NCI-H446 (cell line): ENCODE measurements at regions not wholly inside any gene's neighbourhood (a gene's known extent, or its start where the extent isn't known, plus 50 kb on each side); places are given as distances from the start of the nearest gene placed in this dataset.

ENCODE experiments used
- DNase-seq, 2 experiments: peaks; one replicate each; lab custom pipeline; 2025; lab: John Stamatoyannopoulos, UW

- no peak for DNase-seq
Measured at GRCh38 chr6:147758303-147758702, 249.8 kb downstream of the SAMD5 start.

GRCh38 chr6:147759093-147759492 lies 250.6 kb downstream of the SAMD5 start:
- peak; percentile 43 to 67 for DNase-seq

- DNase-seq, result no peak
Measured at GRCh38 chr6:147759536-147759935, 251.0 kb downstream of the SAMD5 start.

GRCh38 chr6:147765541-147765940 lies 257.1 kb downstream of the SAMD5 start:
- DNase-seq, result no peak

- DNase-seq, result no peak
Measured at GRCh38 chr6:147768969-147769368, 260.5 kb downstream of the SAMD5 start.

GRCh38 chr6:147769496-147770087 lies 261.1 kb downstream of the SAMD5 start:
- no peak for DNase-seq

- DNase-seq, result no peak
Measured at GRCh38 chr6:147770221-147770620, 261.7 kb downstream of the SAMD5 start.

GRCh38 chr6:147772724-147773123 lies 264.2 kb downstream of the SAMD5 start:
- no peak for DNase-seq

- no peak for DNase-seq
Measured at GRCh38 chr6:147774856-147775255, 266.4 kb downstream of the SAMD5 start.

- DNase-seq, result no peak
Measured at GRCh38 chr6:147776631-147777213, 268.2 kb downstream of the SAMD5 start.

- DNase-seq, result no peak
Measured at GRCh38 chr6:147779624-147780023, 271.1 kb downstream of the SAMD5 start.

- no peak for DNase-seq
Measured at GRCh38 chr6:147782302-147782701, 273.8 kb downstream of the SAMD5 start.

- no peak for DNase-seq
Measured at GRCh38 chr6:147784371-147784770, 275.9 kb downstream of the SAMD5 start.

- no peak for DNase-seq
Measured at GRCh38 chr6:147787417-147787816, 278.9 kb downstream of the SAMD5 start.

GRCh38 chr6:147789430-147789947 lies 281.0 kb downstream of the SAMD5 start:
- no peak for DNase-seq

GRCh38 chr6:147793871-147794643 lies 285.6 kb downstream of the SAMD5 start:
- DNase-seq, result no peak

GRCh38 chr6:147802459-147802858 lies 294.0 kb downstream of the SAMD5 start:
- no peak for DNase-seq

GRCh38 chr6:147805155-147805554 lies 296.7 kb downstream of the SAMD5 start:
- no peak for DNase-seq

- no peak for DNase-seq
Measured at GRCh38 chr6:147806697-147807096, 298.2 kb downstream of the SAMD5 start.

GRCh38 chr6:147808640-147809039 lies 300.1 kb downstream of the SAMD5 start:
- DNase-seq, result no peak

- no peak for DNase-seq
Measured at GRCh38 chr6:147811913-147812629, 303.6 kb downstream of the SAMD5 start.

GRCh38 chr6:147817042-147817689 lies 308.7 kb downstream of the SAMD5 start:
- DNase-seq, result no peak
